BJ (cell line): ENCODE measurements at regions not wholly inside any gene's neighbourhood (a gene's known extent, or its start where the extent isn't known, plus 50 kb on each side); places are given as distances from the start of the nearest gene placed in this dataset.

ENCODE experiments used
- CTCF ChIA-PET: fragments of 350-600 bp; formaldehyde crosslinking; extraction: SDS; loops from one replicate; lab custom pipeline; 2021; ENCODE audit warnings: antibody characterized with exemption, inconsistent platforms; lab: Yijun Ruan, JAX
- POLR2A ChIA-PET: fragments of 300-600 bp; sonication (Branson Sonifier 250); formaldehyde crosslinking; extraction: SDS; loops from one replicate; lab custom pipeline; 2021; ENCODE audit warnings: antibody characterized with exemption; lab: Charles Lee
- DNase-seq: peaks from one replicate; pipeline ENCODE4 v3.0.0-alpha.2; 2011; ENCODE audit warnings: low read depth
- H3K27me3 ChIP-seq: 2 replicates; pipeline ENCODE4 v1.6.0; 2011; ENCODE audit warnings: low read length; ENCODE audit not compliant: control insufficient read depth, insufficient read depth
- H3K36me3 ChIP-seq: 2 replicates; pipeline ENCODE4 v1.5.1; 2011; ENCODE audit warnings: low read length; ENCODE audit not compliant: control insufficient read depth, insufficient read depth
- H3K4me3 ChIP-seq: 2 replicates; pipeline ENCODE4 v1.5.1; 2011; ENCODE audit warnings: low read depth, mild to moderate bottlenecking, control low read depth, low read length
- CTCF ChIP-seq: IDR thresholded peaks from 2 replicates; pipeline ENCODE4 v1.5.1; 2011; ENCODE audit warnings: low read depth, mild to moderate bottlenecking, control low read depth, inconsistent platforms, low read length, moderate library complexity; ENCODE audit not compliant: insufficient read depth

DNA sequence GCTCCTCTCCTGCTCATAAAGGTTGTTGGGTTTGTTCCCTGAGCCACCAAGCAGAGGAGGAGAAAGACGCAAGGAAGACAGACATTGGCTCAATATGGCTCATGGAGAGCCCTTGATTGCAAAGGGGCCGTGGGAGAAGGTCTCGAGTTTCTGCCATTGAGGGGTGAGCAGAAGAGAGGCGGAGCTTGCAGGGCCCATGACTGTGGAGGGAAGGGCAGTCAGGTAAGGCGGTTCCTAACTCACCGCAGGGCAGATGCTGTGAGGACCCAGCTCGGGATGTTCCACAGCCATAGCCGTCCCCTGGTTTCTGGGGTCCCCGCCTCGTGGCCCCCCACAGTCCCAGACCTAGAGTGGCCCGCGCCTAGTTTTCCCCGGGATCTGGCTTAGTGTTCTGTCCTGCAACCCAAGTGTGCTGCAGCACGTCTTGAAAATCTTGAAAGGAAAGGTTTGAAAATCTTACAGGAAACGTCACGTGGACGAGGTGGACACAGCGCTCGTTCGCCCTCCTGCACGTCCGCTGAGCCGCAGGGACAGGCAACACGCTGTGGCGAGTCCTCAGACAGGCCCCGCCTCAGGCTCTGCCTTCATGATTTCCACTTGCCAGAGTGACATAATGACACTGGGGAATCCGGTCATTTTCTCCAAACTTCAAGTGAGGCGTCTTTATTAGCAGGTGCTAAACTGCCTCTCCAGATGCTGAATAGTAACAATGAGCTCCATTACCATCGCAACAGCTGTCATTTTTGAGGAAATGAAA is 105.5 kb upstream of the HDAC4 start:
- CTCF ChIA-PET = no interaction called here
- POLR2A ChIA-PET = no interaction called here
- no peak for DNase-seq
- TF ChIP-seq CTCF = no peak
- Histone ChIP-seq H3K4me3 (no peak overlapping the region), H3K27me3 (no peaks in the 10 kb centered on the region), H3K36me3 (no peaks in the 10 kb centered on the region)

- Histone ChIP-seq H3K27me3 (no peaks in the 10 kb centered on the region), H3K4me3 (no peak overlapping the region), H3K36me3 (no peaks in the 10 kb centered on the region)
- ChIA-PET POLR2A (no interaction called here), CTCF (no interaction called here)
- TF ChIP-seq CTCF = no peak
- DNase-seq = no peak
Measured at GRCh38 chr2:239504643-239505235, 103.9 kb upstream of the HDAC4 start.

GRCh38 chr2:239502430-239503186 is 101.8 kb upstream of the HDAC4 start:
- ChIA-PET CTCF (interaction anchor here (0.6 kb wide), 1 partner anchor 150 kb away, joined by 5 read pairs; no protein-coding TSS in a partner anchor), POLR2A (no interaction called here)
- Histone ChIP-seq H3K36me3 (no peaks in the 10 kb centered on the region), H3K27me3 (no peaks in the 10 kb centered on the region), H3K4me3 (no peak overlapping the region)
- DNase-seq = no peak
- TF ChIP-seq CTCF = no peak

DNA sequence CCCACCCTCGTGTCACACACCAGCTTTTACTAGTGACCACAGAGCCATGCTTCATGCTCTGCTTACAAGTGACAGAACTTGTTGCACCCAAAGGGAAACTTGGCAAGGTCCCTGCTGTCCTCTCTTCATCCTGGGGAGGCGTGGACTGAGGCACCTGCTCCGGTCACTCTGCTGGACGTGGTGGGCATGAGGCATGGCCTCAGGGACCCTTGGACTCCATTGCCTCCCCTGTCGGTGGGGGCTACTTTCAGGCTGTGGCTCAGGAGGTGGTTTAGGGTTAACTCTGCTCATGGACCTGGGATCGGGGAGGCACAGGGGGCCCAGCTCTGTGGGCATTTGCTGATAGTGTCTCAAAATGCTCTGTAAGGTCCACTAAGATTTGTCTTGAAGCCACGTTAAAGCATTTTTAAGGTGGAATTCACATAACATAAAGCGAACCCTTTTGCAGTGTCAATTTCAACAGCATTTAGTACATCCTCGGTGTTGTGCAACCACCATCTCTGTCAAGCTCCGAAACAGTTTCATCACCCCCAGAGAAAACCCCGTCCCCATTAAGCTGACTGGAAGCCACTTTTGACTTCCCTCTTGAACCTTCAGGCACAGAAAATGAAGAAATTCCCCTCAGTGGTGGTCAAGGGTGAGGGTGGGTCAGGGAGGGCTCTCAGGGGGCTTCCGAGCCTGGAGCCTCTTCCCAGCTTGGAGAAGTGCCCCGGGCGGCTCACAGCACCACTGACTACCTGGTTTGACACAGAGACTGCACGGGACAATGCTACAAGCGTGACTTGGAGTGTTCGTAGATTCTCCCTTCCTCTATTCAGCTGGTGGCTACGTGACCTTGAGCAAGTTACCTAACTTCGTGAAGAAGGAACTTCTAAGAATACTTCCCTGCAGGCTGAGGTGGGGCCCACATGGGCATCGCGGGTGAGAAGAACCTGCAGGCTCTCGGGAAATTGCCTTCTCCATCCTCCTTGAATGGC is 100.0 kb upstream of the HDAC4 start:
- no peak for DNase-seq

More for the DNA sequence above, 100.0 kb upstream of the HDAC4 start:
- POLR2A ChIA-PET = no interaction called here
- CTCF ChIA-PET = no interaction called here
- Histone ChIP-seq H3K36me3 (no peaks in the 10 kb centered on the region), H3K4me3 (no peak overlapping the region), H3K27me3 (no peaks in the 10 kb centered on the region)
- TF ChIP-seq CTCF = no peak
